ENCODE measurements at regions not wholly inside any gene's neighbourhood (a gene's known extent, or its start where the extent isn't known, plus 50 kb on each side); places are given as distances from the start of the nearest gene placed in this dataset.

DNA sequence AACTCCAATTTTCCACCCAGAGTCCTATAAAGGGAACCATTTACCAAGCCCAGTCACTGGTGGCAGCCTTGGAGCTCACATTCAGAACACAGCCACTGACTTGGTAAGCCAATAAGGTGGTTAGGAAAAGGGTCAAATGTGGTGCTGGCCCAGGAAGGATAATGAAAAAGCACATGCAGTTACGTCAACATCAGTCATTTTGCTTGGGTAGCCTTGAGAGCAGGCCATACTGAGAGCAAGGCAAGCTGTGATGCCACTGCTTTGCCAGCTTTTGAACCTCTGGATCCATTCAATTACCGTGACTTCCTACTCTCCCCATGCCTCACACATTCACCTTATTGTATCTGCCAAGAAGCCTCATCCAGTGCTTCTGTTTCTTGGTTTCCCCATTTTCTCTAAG is 253.6 kb downstream of the OPA1 start:
- H3K27ac ChIP-seq = no peak overlapping the region
- H3K4me3 ChIP-seq = no peak overlapping the region
- WGBS, 4 donors = 79 to 91% (median 88%) methylated on average over 2 of the region's 2 CpGs
- no peaks in the 10 kb centered on the region for H3K9me3 ChIP-seq (replicated peaks in 1 of 3)
- no peak for DNase-seq
- intact Hi-C loops (cut with DNase I) = no loop called here
- H3K36me3 ChIP-seq (replicated peaks in 1 of 2) = no peaks in the 10 kb centered on the region
- H3K4me1 ChIP-seq (replicated peaks in 1 of 2) = peaks cover 0 to 7% of the 10 kb centered on the region in 2 donors
- H3K27me3 ChIP-seq = no peaks in the 10 kb centered on the region
- TF ChIP-seq, protein P1, sequence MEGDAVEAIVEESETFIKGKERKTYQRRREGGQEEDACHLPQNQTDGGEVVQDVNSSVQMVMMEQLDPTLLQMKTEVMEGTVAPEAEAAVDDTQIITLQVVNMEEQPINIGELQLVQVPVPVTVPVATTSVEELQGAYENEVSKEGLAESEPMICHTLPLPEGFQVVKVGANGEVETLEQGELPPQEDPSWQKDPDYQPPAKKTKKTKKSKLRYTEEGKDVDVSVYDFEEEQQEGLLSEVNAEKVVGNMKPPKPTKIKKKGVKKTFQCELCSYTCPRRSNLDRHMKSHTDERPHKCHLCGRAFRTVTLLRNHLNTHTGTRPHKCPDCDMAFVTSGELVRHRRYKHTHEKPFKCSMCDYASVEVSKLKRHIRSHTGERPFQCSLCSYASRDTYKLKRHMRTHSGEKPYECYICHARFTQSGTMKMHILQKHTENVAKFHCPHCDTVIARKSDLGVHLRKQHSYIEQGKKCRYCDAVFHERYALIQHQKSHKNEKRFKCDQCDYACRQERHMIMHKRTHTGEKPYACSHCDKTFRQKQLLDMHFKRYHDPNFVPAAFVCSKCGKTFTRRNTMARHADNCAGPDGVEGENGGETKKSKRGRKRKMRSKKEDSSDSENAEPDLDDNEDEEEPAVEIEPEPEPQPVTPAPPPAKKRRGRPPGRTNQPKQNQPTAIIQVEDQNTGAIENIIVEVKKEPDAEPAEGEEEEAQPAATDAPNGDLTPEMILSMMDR (IDR thresholded peaks at IDR 0.05) = no peak
- TF ChIP-seq POLR2A (IDR thresholded peaks at IDR 0.05) = no peak

DNA sequence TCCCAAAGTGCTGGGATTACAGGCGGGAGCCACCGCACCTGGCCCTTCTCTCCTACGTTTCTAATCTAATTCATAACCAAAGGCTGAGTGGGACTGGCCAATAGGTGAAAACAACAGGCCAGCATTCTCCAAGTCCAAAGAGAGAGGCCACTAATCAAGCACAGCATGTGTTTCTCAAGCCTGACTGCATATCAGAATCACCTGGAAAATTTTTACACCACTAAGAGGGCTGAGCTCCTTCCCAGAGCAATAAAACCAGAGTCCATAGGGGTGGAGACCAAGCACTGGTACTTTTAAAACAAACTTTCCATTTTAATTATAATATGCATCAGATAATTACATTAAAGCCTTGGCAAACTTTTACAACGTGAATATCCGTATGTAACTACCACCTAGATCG is 254.4 kb downstream of the OPA1 start:
- Histone ChIP-seq H3K9me3 (replicated peaks in 1 of 3) (no peaks in the 10 kb centered on the region), H3K27ac (no peak overlapping the region), H3K4me1 (replicated peaks in 1 of 2) (peaks cover 0 to 15% of the 10 kb centered on the region in 2 donors), H3K27me3 (no peaks in the 10 kb centered on the region), H3K4me3 (no peak overlapping the region), H3K36me3 (replicated peaks in 1 of 2) (no peaks in the 10 kb centered on the region)
- intact Hi-C loops (cut with DNase I) = no loop called here
- WGBS, 4 donors = 90 to 94% (median 92%) methylated on average over 6 of the region's 6 CpGs
- no peak for DNase-seq
- TF ChIP-seq, protein P1 (IDR thresholded peaks at IDR 0.05) = no peak
- no peak for TF ChIP-seq POLR2A (IDR thresholded peaks at IDR 0.05)

DNA sequence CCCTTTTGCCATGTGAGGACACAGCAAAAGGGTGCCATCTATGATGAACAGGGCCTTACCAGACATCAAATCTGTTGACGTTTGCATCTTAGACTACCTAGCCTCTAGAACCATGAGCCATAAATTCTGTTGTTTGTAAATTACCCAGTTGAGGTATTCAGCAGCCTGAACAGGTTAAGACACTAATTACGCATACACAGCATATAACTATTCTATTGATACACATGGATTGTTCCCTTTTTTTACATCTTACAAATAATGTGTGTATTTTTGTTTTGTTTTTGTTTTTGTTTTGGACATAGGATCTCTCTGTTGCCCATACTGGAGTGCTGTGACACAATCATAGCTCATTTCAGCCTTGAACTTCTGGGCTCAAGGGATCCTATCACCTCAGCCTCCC is 255.5 kb downstream of the OPA1 start:
- WGBS, 4 donors = 91 to 97% (median 95%) methylated on average over 2 of the region's 2 CpGs
- intact Hi-C loops (cut with DNase I) = no loop called here
- H3K36me3 ChIP-seq (replicated peaks in 1 of 2) = no peaks in the 10 kb centered on the region

DNA sequence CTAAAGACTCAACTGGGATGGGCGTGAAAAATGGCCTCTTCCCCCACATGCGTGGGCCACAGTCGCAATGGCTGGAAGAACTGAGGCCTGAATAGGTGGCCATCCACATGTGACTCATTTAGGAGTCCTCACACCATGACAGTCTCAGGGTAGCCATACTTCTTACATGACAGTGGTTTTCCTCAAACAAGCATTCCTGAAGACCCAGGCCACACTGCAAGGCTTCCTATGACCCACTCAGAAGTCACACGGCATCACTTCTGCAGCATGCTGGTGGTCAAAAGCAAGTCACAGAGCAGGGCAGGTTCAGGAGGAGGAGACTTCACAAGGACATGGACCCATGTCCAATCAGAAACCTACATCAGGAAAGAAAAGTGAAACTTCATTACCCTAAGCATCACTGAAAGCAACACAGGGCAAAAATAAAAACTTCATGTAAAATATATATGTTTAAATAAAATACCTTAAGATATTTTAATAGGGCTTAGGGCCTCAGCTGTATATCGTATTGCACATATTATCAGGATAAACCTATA is 257.1 kb downstream of the OPA1 start:
- Histone ChIP-seq H3K27me3 (no peaks in the 10 kb centered on the region), H3K9me3 (replicated peaks in 1 of 3) (no peaks in the 10 kb centered on the region), H3K4me1 (replicated peaks in 1 of 2) (peaks cover 0 to 17% of the 10 kb centered on the region in 2 donors), H3K27ac (no peak overlapping the region), H3K4me3 (no peak overlapping the region), H3K36me3 (replicated peaks in 1 of 2) (no peaks in the 10 kb centered on the region)
- DNase-seq = no peak
- intact Hi-C loops (cut with DNase I) = no loop called here
- 89 to 99% (median 96%) methylated on average over 5 of the region's 5 CpGs for WGBS, 4 donors
- TF ChIP-seq POLR2A (IDR thresholded peaks at IDR 0.05) = no peak
- TF ChIP-seq, protein P1 (IDR thresholded peaks at IDR 0.05) = no peak

More for the DNA sequence above, 255.5 kb downstream of the OPA1 start:
- TF ChIP-seq POLR2A (IDR thresholded peaks at IDR 0.05) = no peak
- TF ChIP-seq, protein P1 (IDR thresholded peaks at IDR 0.05) = no peak
- H3K4me1 ChIP-seq (replicated peaks in 1 of 2) = peaks cover 0 to 17% of the 10 kb centered on the region in 2 donors
- H3K4me3 ChIP-seq = no peak overlapping the region
- no peaks in the 10 kb centered on the region for H3K27me3 ChIP-seq
- DNase-seq = no peak
- no peaks in the 10 kb centered on the region for H3K9me3 ChIP-seq (replicated peaks in 1 of 3)
- no peak overlapping the region for H3K27ac ChIP-seq

Data from adrenal gland (tissue), 9 donors.